ENCODE measurements at regions not wholly inside any gene's neighbourhood (a gene's known extent, or its start where the extent isn't known, plus 50 kb on each side); places are given as distances from the start of the nearest gene placed in this dataset.

- TF ChIP-seq CTCF (IDR thresholded peaks at IDR 0.05): no peak
- no peak for TF ChIP-seq POLR2A (IDR thresholded peaks at IDR 0.05)
- no peak for TF ChIP-seq EP300 (IDR thresholded peaks at IDR 0.05)
Observed at GRCh38 chrX:39857780-39858179, 240.0 kb downstream of the BCOR start.

Data from ovary (tissue), 3 donors.